HCT116 (cell line): ENCODE measurements at regions not wholly inside any gene's neighbourhood (a gene's known extent, or its start where the extent isn't known, plus 50 kb on each side); places are given as distances from the start of the nearest gene placed in this dataset.

Experiments used
- CEBPB ChIP-seq: IDR thresholded peaks from 2 replicates; pipeline ENCODE4 v1.6.1; 2012; ENCODE audit warnings: low read depth
- EZH2 ChIP-seq: fragments of 200-600 bp; sonication (generic); IDR thresholded peaks from 2 replicates; pipeline ENCODE4 v1.6.1; 2017; ENCODE audit warnings: antibody characterized with exemption, mixed run types
- EZH2phosphoT487 ChIP-seq: fragments of 200-600 bp; IDR thresholded peaks from 2 replicates; pipeline ENCODE4 v1.6.1; 2018; ENCODE audit warnings: antibody characterized with exemption, borderline replicate concordance
- FOSL1 ChIP-seq: IDR thresholded peaks from 2 replicates; pipeline ENCODE4 v1.6.1; 2012; ENCODE audit warnings: low read depth
- JUND ChIP-seq: IDR thresholded peaks from 2 replicates; pipeline ENCODE4 v1.6.1; 2012
- POLR2A ChIP-seq: IDR thresholded peaks from 2 replicates; pipeline ENCODE4 v1.7.0; 2011; ENCODE audit warnings: borderline replicate concordance; ENCODE audit not compliant: insufficient read depth, insufficient read length; ENCODE audit errors: extremely low read depth
- POLR2AphosphoS5 ChIP-seq: IDR thresholded peaks from 2 replicates; pipeline ENCODE4 v1.6.1; 2011; ENCODE audit warnings: mild to moderate bottlenecking, low read depth, low read length, moderate library complexity
- RAD21 ChIP-seq: IDR thresholded peaks from 2 replicates; pipeline ENCODE4 v1.6.1; 2012; ENCODE audit warnings: low read depth, mild to moderate bottlenecking
- YY1 ChIP-seq: IDR thresholded peaks from 2 replicates; pipeline ENCODE4 v1.6.1; 2011; ENCODE audit warnings: low read length, low read depth, moderate library complexity, mild to moderate bottlenecking; ENCODE audit not compliant: insufficient replicate concordance; ENCODE audit errors: extremely low read depth
- ZFX ChIP-seq: fragments of 450-650 bp; IDR thresholded peaks from 2 replicates; pipeline ENCODE4 v1.6.1; 2017
- TF ChIP-seq, protein P1 (sequence below), 3 experiments: fragments of 200-600 bp in 1 of 3; sonication (generic) in 1 of 3; IDR thresholded peaks in 2 of 3; conservative IDR thresholded peaks in 1 of 3; 2 replicates each; pipeline ENCODE4 v1.5.1; 2012 to 2017; ENCODE audit warnings: low read depth in 2 of 3, low read length in 2 of 3, antibody characterized with exemption in 1 of 3, borderline replicate concordance in 1 of 3, control low read depth in 1 of 3, mild to moderate bottlenecking in 1 of 3, mixed read lengths in 1 of 3, mixed run types in 1 of 3, moderate library complexity in 1 of 3; ENCODE audit not compliant: insufficient read depth in 1 of 3
- TF ChIP-seq, protein P2 (sequence below): IDR thresholded peaks from 2 replicates; pipeline ENCODE4 v1.6.1; 2011; ENCODE audit warnings: mild to moderate bottlenecking, low read length, moderate library complexity; ENCODE audit not compliant: insufficient replicate concordance; ENCODE audit errors: extremely low read depth

DNA sequence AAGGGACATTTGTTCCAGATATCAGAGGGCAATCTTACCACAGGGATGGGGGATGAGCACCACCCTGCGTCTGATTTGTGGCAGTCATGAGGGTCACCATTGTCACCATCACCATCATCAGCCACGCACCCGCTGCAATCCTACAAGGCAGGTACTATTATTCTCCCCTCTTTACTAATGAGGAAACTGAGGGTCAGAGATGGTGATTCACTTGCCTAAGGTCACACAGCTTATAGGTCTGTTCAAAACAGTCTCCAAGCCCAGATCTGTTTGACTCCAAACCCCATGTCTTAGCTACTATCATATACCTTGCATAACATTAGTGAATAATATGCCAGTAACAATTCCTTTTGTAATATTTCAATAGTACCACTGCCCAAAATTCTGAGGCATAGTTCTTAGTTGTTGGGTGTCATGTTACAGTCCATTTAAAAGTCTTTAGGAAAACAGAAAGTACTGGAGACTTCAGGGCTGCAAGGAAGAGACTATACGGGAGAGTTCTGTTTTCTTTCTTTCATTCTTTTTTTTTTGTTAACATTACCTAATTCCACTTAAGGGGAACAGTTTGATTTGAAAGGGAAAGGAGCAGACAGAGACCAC is 166.4 kb downstream of the C16orf95 start:
- TF ChIP-seq EZH2: no peak
- no peak for TF ChIP-seq POLR2A
- no peak for TF ChIP-seq RAD21
- no peak for TF ChIP-seq CEBPB
- TF ChIP-seq POLR2AphosphoS5: no peak
- TF ChIP-seq, protein P1, sequence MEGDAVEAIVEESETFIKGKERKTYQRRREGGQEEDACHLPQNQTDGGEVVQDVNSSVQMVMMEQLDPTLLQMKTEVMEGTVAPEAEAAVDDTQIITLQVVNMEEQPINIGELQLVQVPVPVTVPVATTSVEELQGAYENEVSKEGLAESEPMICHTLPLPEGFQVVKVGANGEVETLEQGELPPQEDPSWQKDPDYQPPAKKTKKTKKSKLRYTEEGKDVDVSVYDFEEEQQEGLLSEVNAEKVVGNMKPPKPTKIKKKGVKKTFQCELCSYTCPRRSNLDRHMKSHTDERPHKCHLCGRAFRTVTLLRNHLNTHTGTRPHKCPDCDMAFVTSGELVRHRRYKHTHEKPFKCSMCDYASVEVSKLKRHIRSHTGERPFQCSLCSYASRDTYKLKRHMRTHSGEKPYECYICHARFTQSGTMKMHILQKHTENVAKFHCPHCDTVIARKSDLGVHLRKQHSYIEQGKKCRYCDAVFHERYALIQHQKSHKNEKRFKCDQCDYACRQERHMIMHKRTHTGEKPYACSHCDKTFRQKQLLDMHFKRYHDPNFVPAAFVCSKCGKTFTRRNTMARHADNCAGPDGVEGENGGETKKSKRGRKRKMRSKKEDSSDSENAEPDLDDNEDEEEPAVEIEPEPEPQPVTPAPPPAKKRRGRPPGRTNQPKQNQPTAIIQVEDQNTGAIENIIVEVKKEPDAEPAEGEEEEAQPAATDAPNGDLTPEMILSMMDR (IDR thresholded peaks at IDR 0.05 in 2 of 3, conservative IDR thresholded peaks at IDR 0.05 in 1 of 3; ENCODE audit: borderline replicate concordance in 1 of 3, insufficient read depth in 1 of 3, low read depth in 2 of 3, low read length in 2 of 3): no peak
- no peak for TF ChIP-seq EZH2phosphoT487
- TF ChIP-seq, protein P2, sequence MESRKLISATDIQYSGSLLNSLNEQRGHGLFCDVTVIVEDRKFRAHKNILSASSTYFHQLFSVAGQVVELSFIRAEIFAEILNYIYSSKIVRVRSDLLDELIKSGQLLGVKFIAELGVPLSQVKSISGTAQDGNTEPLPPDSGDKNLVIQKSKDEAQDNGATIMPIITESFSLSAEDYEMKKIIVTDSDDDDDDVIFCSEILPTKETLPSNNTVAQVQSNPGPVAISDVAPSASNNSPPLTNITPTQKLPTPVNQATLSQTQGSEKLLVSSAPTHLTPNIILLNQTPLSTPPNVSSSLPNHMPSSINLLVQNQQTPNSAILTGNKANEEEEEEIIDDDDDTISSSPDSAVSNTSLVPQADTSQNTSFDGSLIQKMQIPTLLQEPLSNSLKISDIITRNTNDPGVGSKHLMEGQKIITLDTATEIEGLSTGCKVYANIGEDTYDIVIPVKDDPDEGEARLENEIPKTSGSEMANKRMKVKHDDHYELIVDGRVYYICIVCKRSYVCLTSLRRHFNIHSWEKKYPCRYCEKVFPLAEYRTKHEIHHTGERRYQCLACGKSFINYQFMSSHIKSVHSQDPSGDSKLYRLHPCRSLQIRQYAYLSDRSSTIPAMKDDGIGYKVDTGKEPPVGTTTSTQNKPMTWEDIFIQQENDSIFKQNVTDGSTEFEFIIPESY: no peak
- no peak for TF ChIP-seq YY1
- TF ChIP-seq ZFX: no peak
- no peak for TF ChIP-seq JUND
- no peak for TF ChIP-seq FOSL1
